ENCODE measurements at regions not wholly inside any gene's neighbourhood (a gene's known extent, or its start where the extent isn't known, plus 50 kb on each side); places are given as distances from the start of the nearest gene placed in this dataset.

DNA sequence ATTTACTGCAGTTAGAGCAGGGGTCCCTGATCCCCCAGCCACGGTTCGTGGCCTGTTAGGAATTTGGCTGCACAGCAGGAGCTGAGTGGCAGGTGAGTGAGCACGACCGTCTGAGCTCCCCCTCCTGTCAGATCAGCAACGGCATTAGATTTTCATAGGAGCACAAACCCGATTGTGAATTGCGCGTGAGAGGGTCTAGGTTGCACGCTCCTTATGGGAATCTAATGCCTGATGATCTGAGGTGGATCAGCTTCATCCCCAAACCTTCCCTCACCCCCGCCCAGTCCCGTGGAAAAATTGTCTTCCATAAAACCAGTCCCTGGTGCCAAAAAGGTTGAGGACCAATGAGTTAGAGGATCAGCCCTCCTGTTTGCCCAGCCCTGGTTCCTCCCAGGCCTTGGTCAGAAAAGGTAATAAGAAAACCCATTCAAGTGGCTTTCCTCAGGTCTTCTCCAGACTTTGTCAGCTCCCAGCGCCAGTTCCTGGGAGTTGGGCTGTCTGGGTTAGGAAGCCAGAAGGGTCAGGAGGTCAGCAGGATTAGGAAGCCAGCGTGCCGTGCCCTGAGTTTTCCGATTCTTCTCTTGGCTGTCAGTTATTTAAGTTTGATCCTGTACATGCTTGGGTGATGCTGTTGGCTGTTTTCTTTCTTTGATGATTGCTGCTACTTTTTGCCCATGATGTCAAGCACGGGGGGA lies 139.9 kb upstream of the PMEPA1 start:
- TF ChIP-seq, protein P1, sequence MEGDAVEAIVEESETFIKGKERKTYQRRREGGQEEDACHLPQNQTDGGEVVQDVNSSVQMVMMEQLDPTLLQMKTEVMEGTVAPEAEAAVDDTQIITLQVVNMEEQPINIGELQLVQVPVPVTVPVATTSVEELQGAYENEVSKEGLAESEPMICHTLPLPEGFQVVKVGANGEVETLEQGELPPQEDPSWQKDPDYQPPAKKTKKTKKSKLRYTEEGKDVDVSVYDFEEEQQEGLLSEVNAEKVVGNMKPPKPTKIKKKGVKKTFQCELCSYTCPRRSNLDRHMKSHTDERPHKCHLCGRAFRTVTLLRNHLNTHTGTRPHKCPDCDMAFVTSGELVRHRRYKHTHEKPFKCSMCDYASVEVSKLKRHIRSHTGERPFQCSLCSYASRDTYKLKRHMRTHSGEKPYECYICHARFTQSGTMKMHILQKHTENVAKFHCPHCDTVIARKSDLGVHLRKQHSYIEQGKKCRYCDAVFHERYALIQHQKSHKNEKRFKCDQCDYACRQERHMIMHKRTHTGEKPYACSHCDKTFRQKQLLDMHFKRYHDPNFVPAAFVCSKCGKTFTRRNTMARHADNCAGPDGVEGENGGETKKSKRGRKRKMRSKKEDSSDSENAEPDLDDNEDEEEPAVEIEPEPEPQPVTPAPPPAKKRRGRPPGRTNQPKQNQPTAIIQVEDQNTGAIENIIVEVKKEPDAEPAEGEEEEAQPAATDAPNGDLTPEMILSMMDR (IDR thresholded peaks at IDR 0.05): no peak
- no peak for TF ChIP-seq POLR2A (IDR thresholded peaks at IDR 0.05)
